Panc1 (cell line): ENCODE measurements at regions not wholly inside any gene's neighbourhood (a gene's known extent, or its start where the extent isn't known, plus 50 kb on each side); places are given as distances from the start of the nearest gene placed in this dataset.

ENCODE experiments used
- CTCF ChIP-seq: fragments of 450-650 bp; IDR thresholded peaks from 2 replicates; pipeline ENCODE4 v1.5.1; 2017; ENCODE audit warnings: mild to moderate bottlenecking
- TF ChIP-seq, protein P1 (sequence below), 2 experiments: IDR thresholded peaks; 2 replicates each; pipeline ENCODE4 v1.6.1; 2011 to 2012; ENCODE audit warnings: low read depth in 2 of 2, control low read depth in 1 of 2, low read length in 1 of 2, mild to moderate bottlenecking in 1 of 2, moderate library complexity in 1 of 2; ENCODE audit not compliant: insufficient read depth in 1 of 2

- no peak for TF ChIP-seq CTCF
- TF ChIP-seq, protein P1, sequence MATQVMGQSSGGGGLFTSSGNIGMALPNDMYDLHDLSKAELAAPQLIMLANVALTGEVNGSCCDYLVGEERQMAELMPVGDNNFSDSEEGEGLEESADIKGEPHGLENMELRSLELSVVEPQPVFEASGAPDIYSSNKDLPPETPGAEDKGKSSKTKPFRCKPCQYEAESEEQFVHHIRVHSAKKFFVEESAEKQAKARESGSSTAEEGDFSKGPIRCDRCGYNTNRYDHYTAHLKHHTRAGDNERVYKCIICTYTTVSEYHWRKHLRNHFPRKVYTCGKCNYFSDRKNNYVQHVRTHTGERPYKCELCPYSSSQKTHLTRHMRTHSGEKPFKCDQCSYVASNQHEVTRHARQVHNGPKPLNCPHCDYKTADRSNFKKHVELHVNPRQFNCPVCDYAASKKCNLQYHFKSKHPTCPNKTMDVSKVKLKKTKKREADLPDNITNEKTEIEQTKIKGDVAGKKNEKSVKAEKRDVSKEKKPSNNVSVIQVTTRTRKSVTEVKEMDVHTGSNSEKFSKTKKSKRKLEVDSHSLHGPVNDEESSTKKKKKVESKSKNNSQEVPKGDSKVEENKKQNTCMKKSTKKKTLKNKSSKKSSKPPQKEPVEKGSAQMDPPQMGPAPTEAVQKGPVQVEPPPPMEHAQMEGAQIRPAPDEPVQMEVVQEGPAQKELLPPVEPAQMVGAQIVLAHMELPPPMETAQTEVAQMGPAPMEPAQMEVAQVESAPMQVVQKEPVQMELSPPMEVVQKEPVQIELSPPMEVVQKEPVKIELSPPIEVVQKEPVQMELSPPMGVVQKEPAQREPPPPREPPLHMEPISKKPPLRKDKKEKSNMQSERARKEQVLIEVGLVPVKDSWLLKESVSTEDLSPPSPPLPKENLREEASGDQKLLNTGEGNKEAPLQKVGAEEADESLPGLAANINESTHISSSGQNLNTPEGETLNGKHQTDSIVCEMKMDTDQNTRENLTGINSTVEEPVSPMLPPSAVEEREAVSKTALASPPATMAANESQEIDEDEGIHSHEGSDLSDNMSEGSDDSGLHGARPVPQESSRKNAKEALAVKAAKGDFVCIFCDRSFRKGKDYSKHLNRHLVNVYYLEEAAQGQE (IDR thresholded peaks at IDR 0.05; ENCODE audit: insufficient read depth in 1 of 2, low read depth in 2 of 2, low read length in 1 of 2), result no peak
These were observed 78.1 kb upstream of the VGLL3 start for GRCh38 chr3:87069021-87069420.
